GM23248 (cell line): ENCODE measurements at regions not wholly inside any gene's neighbourhood (a gene's known extent, or its start where the extent isn't known, plus 50 kb on each side); places are given as distances from the start of the nearest gene placed in this dataset.
"Not testable (repeated sequence)": the region's sequence is repeated elsewhere in the genome, so short reads cannot be mapped to it uniquely, and the experiment has no call there.

ENCODE experiments used
- DNase-seq: peaks from one replicate; pipeline ENCODE4 v3.0.0-alpha.2; 2015
- H2AFZ ChIP-seq: fragments of 200-600 bp; sonication (generic); 2 replicates; pipeline ENCODE4 v1.6.1; 2016; ENCODE audit warnings: antibody characterized with exemption
- H3F3A ChIP-seq: fragments of 200-600 bp; sonication (generic); 2 replicates; pipeline ENCODE4 v1.6.1; 2016; ENCODE audit warnings: mild to moderate bottlenecking, antibody characterized with exemption, mixed run types; ENCODE audit not compliant: insufficient read depth
- H3K27ac ChIP-seq: fragments of 200-600 bp; sonication (generic); 2 replicates; pipeline ENCODE4 v1.5.1; 2016; ENCODE audit warnings: mild to moderate bottlenecking
- H3K27me3 ChIP-seq: fragments of 200-600 bp; sonication (generic); replicated peaks from 2 replicates; pipeline ENCODE4 v1.6.1; 2016; ENCODE audit warnings: mild to moderate bottlenecking; ENCODE audit not compliant: insufficient read depth
- H3K36me3 ChIP-seq: fragments of 200-600 bp; sonication (generic); 2 replicates; pipeline ENCODE4 v1.6.1; 2016; ENCODE audit warnings: low read depth, mild to moderate bottlenecking
- H3K4me1 ChIP-seq: fragments of 200-600 bp; sonication (generic); 2 replicates; pipeline ENCODE4 v1.6.1; 2016; ENCODE audit warnings: mild to moderate bottlenecking; ENCODE audit not compliant: insufficient read depth
- H3K4me2 ChIP-seq: fragments of 200-600 bp; sonication (generic); one replicate; pipeline ENCODE4 v1.6.1; 2016; ENCODE audit warnings: mild to moderate bottlenecking; ENCODE audit not compliant: unreplicated experiment
- H3K4me3 ChIP-seq: fragments of 200-600 bp; sonication (generic); 2 replicates; pipeline ENCODE4 v1.5.1; 2016; ENCODE audit warnings: mild to moderate bottlenecking
- H3K79me2 ChIP-seq: fragments of 200-600 bp; sonication (generic); 2 replicates; pipeline ENCODE4 v1.6.1; 2016; ENCODE audit warnings: mild to moderate bottlenecking; ENCODE audit not compliant: insufficient read depth
- H3K9ac ChIP-seq: fragments of 200-600 bp; sonication (generic); 2 replicates; pipeline ENCODE4 v1.6.1; 2016; ENCODE audit warnings: mild to moderate bottlenecking
- H3K9me2 ChIP-seq: fragments of 200-600 bp; sonication (generic); 2 replicates; pipeline ENCODE4 v1.6.1; 2016; ENCODE audit warnings: mixed run types, mild to moderate bottlenecking, moderate library complexity; ENCODE audit not compliant: insufficient read depth
- H3K9me3 ChIP-seq: fragments of 200-600 bp; sonication (generic); one replicate; pipeline ENCODE4 v1.6.1; 2017; ENCODE audit warnings: low read depth
- H4K20me1 ChIP-seq: fragments of 200-600 bp; sonication (generic); 2 replicates; pipeline ENCODE4 v1.6.0; 2016; ENCODE audit not compliant: insufficient read depth
- EZH2 ChIP-seq: fragments of 200-600 bp; sonication (generic); IDR thresholded peaks from 2 replicates; pipeline ENCODE4 v1.6.1; 2018; ENCODE audit warnings: antibody characterized with exemption, mild to moderate bottlenecking; ENCODE audit not compliant: insufficient read depth, poor library complexity, severe bottlenecking
- EZH2phosphoT487 ChIP-seq: fragments of 200-600 bp; sonication (generic); IDR thresholded peaks from 2 replicates; pipeline ENCODE4 v1.6.1; 2018; ENCODE audit warnings: antibody characterized with exemption, moderate library complexity, mild to moderate bottlenecking, low read depth; ENCODE audit not compliant: insufficient read depth
- WGBS, 2 experiments: methylation state at CpG; one replicate each; pipeline ENCODE4 v1.1.6; 2015 to 2017; ENCODE audit warnings: low lambda C conversion rate in 2 of 2, low coverage in 1 of 2; ENCODE audit errors: missing lambda C conversion rate in 2 of 2; 5-methylcytosine and 5-hydroxymethylcytosine counted together
- in situ Hi-C: fragments of 300-500 bp; cut with MboI; formaldehyde crosslinking; loops from 2 replicates; pipeline ENCODE4 v1.15.0; 2020

DNA sequence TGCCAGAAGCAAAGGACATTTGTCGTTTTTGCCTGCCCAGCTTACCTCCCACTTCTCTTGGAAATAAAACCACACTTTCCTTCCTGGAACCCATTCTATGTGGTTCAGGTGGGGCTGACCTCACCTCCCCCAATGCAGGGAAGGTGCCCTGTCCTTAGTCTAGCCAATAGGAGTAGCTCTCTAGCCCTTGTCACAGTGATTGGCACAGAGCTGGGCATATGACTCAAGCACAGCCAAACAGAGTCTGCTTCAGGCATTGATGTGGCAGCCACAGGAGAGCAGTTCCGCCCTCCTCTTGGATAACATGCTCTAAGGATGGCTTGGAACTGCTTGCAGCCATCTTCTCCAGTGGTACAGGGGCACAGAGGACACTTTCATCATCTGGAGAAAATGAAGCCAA lies 134.0 kb downstream of the LRIG2 start:
- H3K27me3 ChIP-seq: peaks cover 9% of the 10 kb centered on the region
- H3K9me2 ChIP-seq: no peaks in the 10 kb centered on the region
- no peak overlapping the region for H3K4me2 ChIP-seq
- in situ Hi-C loops: no loop called here
- no peaks in the 10 kb centered on the region for H4K20me1 ChIP-seq
- H3K79me2 ChIP-seq: no peaks in the 10 kb centered on the region
- H3K9me3 ChIP-seq: no peaks in the 10 kb centered on the region
- H3K27ac ChIP-seq: no peak overlapping the region
- no peak overlapping the region for H3K9ac ChIP-seq
- TF ChIP-seq EZH2phosphoT487 (no peak), EZH2 (no peak)
- DNase-seq: no peak
- no peaks in the 10 kb centered on the region for H3K4me1 ChIP-seq
- no peak overlapping the region for H2AFZ ChIP-seq
- WGBS, 2 experiments: 15 to 17% methylated on average over 2 of the region's 2 CpGs
- no peak overlapping the region for H3K4me3 ChIP-seq
- no peaks in the 10 kb centered on the region for H3F3A ChIP-seq
- no peaks in the 10 kb centered on the region for H3K36me3 ChIP-seq

DNA sequence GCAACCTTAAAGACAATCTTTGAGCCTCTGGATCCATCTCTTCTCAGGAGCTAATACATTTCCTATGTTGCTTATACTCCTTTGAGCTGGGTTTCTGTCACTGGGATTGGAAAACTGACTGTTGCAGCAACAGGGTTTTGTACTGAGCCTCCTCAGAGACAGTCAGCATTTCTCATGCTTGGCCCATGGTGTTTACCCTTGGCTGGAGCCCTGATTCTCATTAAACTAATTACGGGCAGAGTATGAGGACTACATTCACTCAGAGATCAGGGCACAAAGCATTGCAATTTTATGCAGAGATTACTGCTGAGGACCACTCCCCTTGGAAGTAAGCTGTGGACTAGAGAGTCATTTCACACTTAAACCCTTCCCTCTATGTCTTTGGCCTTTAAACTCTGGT lies 134.5 kb downstream of the LRIG2 start:
- Histone ChIP-seq H3K4me2 (no peak overlapping the region), H3K4me3 (no peak overlapping the region), H3K27me3 (peaks cover 10% of the 10 kb centered on the region), H2AFZ (no peak overlapping the region), H3K9me2 (no peaks in the 10 kb centered on the region), H3K9me3 (no peaks in the 10 kb centered on the region), H3K27ac (no peak overlapping the region), H3K79me2 (no peaks in the 10 kb centered on the region), H3F3A (no peaks in the 10 kb centered on the region), H4K20me1 (no peaks in the 10 kb centered on the region), H3K9ac (no peak overlapping the region), H3K4me1 (no peaks in the 10 kb centered on the region), H3K36me3 (no peaks in the 10 kb centered on the region)
- DNase-seq: no peak
- no peak for TF ChIP-seq EZH2phosphoT487
- TF ChIP-seq EZH2: no peak
- in situ Hi-C loops: no loop called here
- WGBS, 2 experiments: 53 to 54% methylated on average over 1 of the region's 1 CpG

DNA sequence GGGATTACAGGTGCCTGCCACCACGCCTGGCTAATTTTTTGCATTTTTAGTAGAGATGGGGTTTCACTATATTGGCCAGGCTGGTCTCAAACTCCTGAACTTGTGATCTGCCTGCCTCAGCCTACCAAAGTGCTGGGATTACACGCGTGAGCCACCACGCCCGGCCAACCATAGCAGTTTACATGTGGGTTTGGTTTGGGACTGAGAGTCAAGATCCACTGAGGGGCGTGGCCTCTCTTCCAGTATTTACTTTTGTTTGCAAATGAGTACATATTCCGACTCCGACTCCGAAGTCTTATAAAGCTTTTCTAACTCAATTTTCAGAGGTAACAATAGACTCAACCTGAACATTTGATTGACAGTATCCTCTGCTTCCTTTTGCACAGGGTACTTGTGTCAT lies 135.4 kb downstream of the LRIG2 start:
- H3F3A ChIP-seq, H3K27me3 ChIP-seq, H3K4me3 ChIP-seq, H3K9me2 ChIP-seq, H3K9ac ChIP-seq, H3K36me3 ChIP-seq, H4K20me1 ChIP-seq, H3K27ac ChIP-seq, H2AFZ ChIP-seq, in situ Hi-C loops, H3K4me2 ChIP-seq, H3K79me2 ChIP-seq, DNase-seq, H3K4me1 ChIP-seq, H3K9me3 ChIP-seq: not testable (repeated sequence)
- 48% methylated on average over 9 of the region's 9 CpGs for WGBS, 2 experiments

DNA sequence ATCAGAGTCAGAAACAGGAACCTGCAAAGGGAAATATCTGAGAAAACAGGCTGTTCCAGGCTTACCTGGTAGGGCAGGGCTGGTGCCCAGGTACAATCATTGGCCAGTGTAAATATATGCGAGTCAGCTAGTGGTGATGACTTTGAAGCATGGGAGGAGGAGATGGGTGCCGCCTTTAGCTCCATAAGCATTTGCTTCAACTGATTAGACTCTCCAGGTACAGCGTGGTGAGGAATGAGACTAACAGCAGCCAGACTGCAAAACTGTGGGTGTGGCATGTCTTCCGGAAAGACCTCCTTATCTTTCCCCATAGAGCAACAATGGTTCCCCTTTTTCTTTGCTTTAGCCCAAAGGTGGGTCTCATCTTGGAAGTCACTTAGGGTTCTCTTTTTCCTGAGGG lies 137.2 kb downstream of the LRIG2 start:
- H3K4me1 ChIP-seq: no peaks in the 10 kb centered on the region
- H3K4me2 ChIP-seq: no peak overlapping the region
- no peak overlapping the region for H3K27ac ChIP-seq
- H4K20me1 ChIP-seq: no peaks in the 10 kb centered on the region
- no peak overlapping the region for H2AFZ ChIP-seq
- no peaks in the 10 kb centered on the region for H3F3A ChIP-seq
- H3K4me3 ChIP-seq: no peak overlapping the region
- in situ Hi-C loops: no loop called here
- peaks cover 10% of the 10 kb centered on the region for H3K27me3 ChIP-seq
- no peaks in the 10 kb centered on the region for H3K9me3 ChIP-seq
- H3K9me2 ChIP-seq: no peaks in the 10 kb centered on the region
- no peaks in the 10 kb centered on the region for H3K79me2 ChIP-seq
- 58 to 59% methylated on average over 4 of the region's 4 CpGs for WGBS, 2 experiments
- no peak for DNase-seq
- H3K9ac ChIP-seq: no peak overlapping the region
- TF ChIP-seq EZH2phosphoT487 (no peak), EZH2 (no peak)
- H3K36me3 ChIP-seq: no peaks in the 10 kb centered on the region

DNA sequence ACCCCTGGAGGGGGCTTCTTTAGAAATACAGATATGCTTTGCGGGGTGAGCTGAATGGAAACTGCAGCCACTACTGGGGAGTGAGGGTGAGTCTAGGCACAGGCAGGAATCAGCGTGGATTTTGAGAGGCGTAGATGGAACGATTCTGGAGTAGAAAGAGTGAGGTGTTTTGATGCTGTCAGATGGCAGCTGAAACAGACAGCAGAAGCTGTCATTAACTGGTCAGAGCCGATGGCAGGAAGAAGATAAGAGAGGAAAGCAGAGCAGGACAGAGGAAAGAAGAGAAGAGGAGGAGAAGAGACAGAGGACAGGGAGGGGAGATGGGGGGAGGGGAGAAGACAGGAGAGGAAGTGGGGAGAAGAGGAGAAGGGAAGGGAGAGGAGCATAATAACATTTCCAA lies 138.5 kb downstream of the LRIG2 start:
- Histone ChIP-seq H3K4me1 (no peaks in the 10 kb centered on the region), H4K20me1 (no peaks in the 10 kb centered on the region), H3K4me3 (no peak overlapping the region), H3K79me2 (no peaks in the 10 kb centered on the region), H3K4me2 (no peak overlapping the region), H3K27ac (no peak overlapping the region), H3K36me3 (no peaks in the 10 kb centered on the region), H3K27me3 (peaks cover 10% of the 10 kb centered on the region), H3K9me2 (no peaks in the 10 kb centered on the region), H3K9ac (no peak overlapping the region), H3K9me3 (no peaks in the 10 kb centered on the region), H3F3A (no peaks in the 10 kb centered on the region), H2AFZ (no peak overlapping the region)
- TF ChIP-seq EZH2phosphoT487 (no peak), EZH2 (no peak)
- DNase-seq: no peak
- in situ Hi-C loops: no loop called here
- WGBS, 2 experiments: 36 to 50% methylated on average over 5 of the region's 5 CpGs
